ENCODE measurements at regions not wholly inside any gene's neighbourhood (a gene's known extent, or its start where the extent isn't known, plus 50 kb on each side); places are given as distances from the start of the nearest gene placed in this dataset.

DNA sequence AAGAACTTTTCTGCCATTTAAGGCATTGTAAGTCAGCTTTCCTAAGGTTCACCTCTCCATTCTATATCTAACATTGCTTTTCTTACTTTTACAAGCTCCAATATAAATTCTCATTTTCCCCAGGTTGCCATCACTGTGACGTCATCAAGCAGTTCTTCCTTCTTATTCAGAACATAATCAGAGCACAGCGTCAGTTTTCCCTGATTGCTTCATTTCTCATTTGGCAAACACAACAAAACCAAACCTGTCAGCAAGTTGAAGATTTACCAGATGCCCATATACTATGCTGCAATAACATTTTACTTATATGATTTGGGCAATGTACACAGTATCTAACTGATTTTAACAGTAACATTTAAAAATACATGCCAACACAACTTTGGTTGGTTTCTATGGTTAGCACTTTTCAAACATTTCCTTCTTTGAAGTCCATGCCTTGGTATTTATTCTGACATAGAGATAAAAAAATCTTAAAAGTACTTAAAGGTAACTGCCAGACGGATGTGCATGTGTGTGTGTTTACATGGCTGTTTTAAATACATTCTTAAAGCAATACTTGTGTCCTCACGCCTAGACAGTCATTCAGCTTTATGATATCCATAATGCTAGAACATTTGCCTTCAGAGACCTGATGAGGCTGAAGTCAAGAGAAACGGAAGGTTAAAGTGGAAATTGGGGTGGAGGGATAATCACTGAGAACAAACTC is 264.0 kb downstream of the KLF12 start:
- TF ChIP-seq CTCF (conservative IDR thresholded peaks at IDR 0.05 in 1 of 2, IDR thresholded peaks at IDR 0.05 in 1 of 2; ENCODE audit: extremely low read depth in 1 of 2, insufficient read depth in 1 of 2, low read depth in 1 of 2, low read length in 2 of 2) (no peak), EZH2 (IDR thresholded peaks at IDR 0.05; ENCODE audit: borderline replicate concordance, low read length) (no peak)

Measured in mammary epithelial cell (primary cell).